Heart left ventricle (tissue), 13 donors: ENCODE measurements at regions not wholly inside any gene's neighbourhood (a gene's known extent, or its start where the extent isn't known, plus 50 kb on each side); places are given as distances from the start of the nearest gene placed in this dataset.

Experiments
- CTCF ChIP-seq, 12 donors: fragments of 200-600 bp; sonication (generic) in 4 of 12; IDR thresholded peaks; one replicate each; pipeline versions ENCODE4 v1.5.0 to v1.8.0; 2018 to 2022; ENCODE audit warnings: antibody characterized with exemption in 12 of 12, mild to moderate bottlenecking in 5 of 12
- POLR2A ChIP-seq, 2 donors: fragments of 450-650 bp; IDR thresholded peaks; one replicate each; pipeline ENCODE4 v1.6.1; 2017; ENCODE audit warnings: antibody characterized with exemption in 2 of 2, mild to moderate bottlenecking in 2 of 2, moderate library complexity in 2 of 2
- donor health status: ischemic (EF 13 %, LVEDD 7.1; RV severe dilation, severe dysfunction).
- donor health status: DM: no; HTN: yes; CAD: no.
- donor health status: DM: no; HTN: no; CAD: no.
- donor health status: ischemic (EF 25% LVEDD 6.9; RV normal size, moderate dysfunction).
- donor health status: ischemic (EF 25% LVEDD 5.7; RV mildly dilated, moderate dysfunction).
- donor health status: ischemic (EF 35%, LVEDD 5.7; RV mildly dilated, moderate dysfunction).
- donor health status: nonischemic (EF 11% LVEDD 7.7; RV severe dilation, severe dysfunction).
- donor health status: DM: yes; HTN: yes; CAD: no.
- donor health status: PGD.
- donor health status: ischemic (EF 29% LVEDD 5.4; RV normal size, mild dysfunction).
- donor health status: nonischemic (EF 23%, LVEDD 6.1; RV moderate dilation, normal function).

GRCh38 chr10:10475812-10476211 lies 541.9 kb upstream of the CELF2 start:
- TF ChIP-seq CTCF (IDR thresholded peaks at IDR 0.05) (no peak), POLR2A (IDR thresholded peaks at IDR 0.05) (no peak)
